ENCODE measurements at regions not wholly inside any gene's neighbourhood (a gene's known extent, or its start where the extent isn't known, plus 50 kb on each side); places are given as distances from the start of the nearest gene placed in this dataset.

GRCh38 chr5:174589599-174589998 is 134.8 kb upstream of the MSX2 start:
- Mint-ChIP-seq H3K4me3 (no peak overlapping the region), H3K4me1 (ENCODE audit: low read depth) (no peaks in the 10 kb centered on the region), H3K27me3 (ENCODE audit: insufficient read depth) (peaks cover 2% of the 10 kb centered on the region; the same call in 1 of the 2 replicates), H3K27ac (no peak overlapping the region), H3K9me3 (peaks cover 42% of the 10 kb centered on the region), H3K36me3 (ENCODE audit: low read depth) (no peaks in the 10 kb centered on the region)
- no peak for DNase-seq
- TF ChIP-seq CTCF (IDR thresholded peaks at IDR 0.05), result no peak

DNA sequence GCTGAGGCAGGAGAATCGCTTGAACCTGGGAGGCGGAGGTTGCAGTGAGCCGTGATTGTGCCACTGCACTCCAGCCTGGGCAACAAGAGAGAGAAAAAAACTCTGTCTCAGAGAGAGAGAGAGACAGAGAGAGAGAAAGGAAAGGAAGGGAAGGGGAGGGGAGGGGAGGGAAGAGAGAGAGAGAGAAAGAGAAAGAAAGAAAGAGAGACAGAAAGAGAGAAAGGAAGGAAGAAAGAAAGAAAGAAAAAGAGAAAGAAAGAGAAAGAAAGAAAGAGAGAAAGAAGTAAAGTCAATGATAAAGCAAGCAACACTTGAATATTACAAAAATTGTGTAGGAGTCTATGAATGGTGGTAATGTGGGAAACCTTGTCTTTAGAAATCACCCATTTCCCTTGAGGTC is 133.6 kb upstream of the MSX2 start:
- H3K36me3 Mint-ChIP-seq (ENCODE audit: low read depth), result no peaks in the 10 kb centered on the region
- no peak overlapping the region for H3K4me3 Mint-ChIP-seq
- no peak for TF ChIP-seq CTCF (IDR thresholded peaks at IDR 0.05)
- peaks cover 2% of the 10 kb centered on the region; the same call in 1 of the 2 replicates for H3K27me3 Mint-ChIP-seq (ENCODE audit: insufficient read depth)
- no peak overlapping the region for H3K27ac Mint-ChIP-seq
- no peaks in the 10 kb centered on the region for H3K4me1 Mint-ChIP-seq (ENCODE audit: low read depth)
- no peak for DNase-seq
- H3K9me3 Mint-ChIP-seq, result peaks cover 42% of the 10 kb centered on the region

GRCh38 chr5:174596429-174596828 is 128.0 kb upstream of the MSX2 start:
- H3K27ac Mint-ChIP-seq, result no peak overlapping the region
- no peak for TF ChIP-seq CTCF (IDR thresholded peaks at IDR 0.05)

GRCh38 chr5:174599992-174600391 is 124.4 kb upstream of the MSX2 start:
- H3K4me3 Mint-ChIP-seq, result no peak overlapping the region
- no peak for TF ChIP-seq CTCF (IDR thresholded peaks at IDR 0.05)
- H3K27ac Mint-ChIP-seq, result no peak overlapping the region

More at GRCh38 chr5:174596429-174596828, 128.0 kb upstream of the MSX2 start:
- Mint-ChIP-seq H3K27me3 (ENCODE audit: insufficient read depth) (peaks cover 2% of the 10 kb centered on the region), H3K4me1 (ENCODE audit: low read depth) (no peaks in the 10 kb centered on the region), H3K36me3 (ENCODE audit: low read depth) (peaks cover 6% of the 10 kb centered on the region; the same call in 1 of the 2 replicates), H3K4me3 (no peak overlapping the region), H3K9me3 (peaks cover 52% of the 10 kb centered on the region)
- DNase-seq, result no peak

GRCh38 chr5:174601946-174602345 is 122.4 kb upstream of the MSX2 start:
- no peak for DNase-seq
- peaks cover 35% of the 10 kb centered on the region for H3K9me3 Mint-ChIP-seq
- H3K4me1 Mint-ChIP-seq (ENCODE audit: low read depth), result no peaks in the 10 kb centered on the region
- H3K27me3 Mint-ChIP-seq (ENCODE audit: insufficient read depth), result peaks cover 5% of the 10 kb centered on the region
- H3K27ac Mint-ChIP-seq, result no peak overlapping the region
- H3K36me3 Mint-ChIP-seq (ENCODE audit: low read depth), result no peaks in the 10 kb centered on the region
- TF ChIP-seq CTCF (IDR thresholded peaks at IDR 0.05), result no peak
- no peak overlapping the region for H3K4me3 Mint-ChIP-seq

More at GRCh38 chr5:174599992-174600391, 124.4 kb upstream of the MSX2 start:
- Mint-ChIP-seq H3K4me1 (ENCODE audit: low read depth) (no peaks in the 10 kb centered on the region), H3K36me3 (ENCODE audit: low read depth) (peaks cover 6% of the 10 kb centered on the region; the same call in 1 of the 2 replicates), H3K27me3 (ENCODE audit: insufficient read depth) (peaks cover 3% of the 10 kb centered on the region), H3K9me3 (peaks cover 40% of the 10 kb centered on the region)
- DNase-seq, result no peak

- Mint-ChIP-seq H3K36me3 (ENCODE audit: low read depth) (no peaks in the 10 kb centered on the region), H3K9me3 (peaks cover 57% of the 10 kb centered on the region), H3K27me3 (ENCODE audit: insufficient read depth) (peaks cover 5% of the 10 kb centered on the region), H3K4me1 (ENCODE audit: low read depth) (no peaks in the 10 kb centered on the region), H3K4me3 (no peak overlapping the region), H3K27ac (no peak overlapping the region)
- DNase-seq, result no peak
- no peak for TF ChIP-seq CTCF (IDR thresholded peaks at IDR 0.05)
Observed at GRCh38 chr5:174606153-174606552, 118.2 kb upstream of the MSX2 start.
